ENCODE measurements at regions not wholly inside any gene's neighbourhood (a gene's known extent, or its start where the extent isn't known, plus 50 kb on each side); places are given as distances from the start of the nearest gene placed in this dataset.

DNA sequence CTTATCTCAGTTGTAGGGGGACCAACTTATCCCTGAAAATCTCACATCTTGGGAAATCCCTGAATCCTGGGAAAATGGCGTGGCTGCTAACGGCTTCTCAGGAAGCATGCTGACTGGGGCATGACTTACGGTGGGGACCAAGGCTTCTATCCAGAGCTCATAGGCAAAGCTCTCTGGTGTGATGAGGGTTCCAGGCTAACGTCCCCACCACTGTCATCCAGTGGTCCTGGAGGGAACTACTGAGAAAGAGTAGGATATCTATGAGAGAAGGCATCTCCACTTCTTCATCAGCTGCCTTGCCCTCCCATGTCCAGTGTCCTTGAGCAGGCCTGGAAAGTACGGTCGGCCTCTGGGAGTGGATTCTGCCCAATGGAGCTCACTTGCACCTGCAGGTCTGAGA is 210.4 kb upstream of the B3GAT1 start:
- ATAC-seq (no peak), DNase-seq (no peak)
- intact Hi-C loops (cut with DNase I, micrococcal nuclease), result no loop called here

GRCh38 chr11:134617360-134617759 is 205.3 kb upstream of the B3GAT1 start:
- no peak for DNase-seq
- no peak for ATAC-seq
- intact Hi-C loops (cut with DNase I, micrococcal nuclease), result no loop called here

DNA sequence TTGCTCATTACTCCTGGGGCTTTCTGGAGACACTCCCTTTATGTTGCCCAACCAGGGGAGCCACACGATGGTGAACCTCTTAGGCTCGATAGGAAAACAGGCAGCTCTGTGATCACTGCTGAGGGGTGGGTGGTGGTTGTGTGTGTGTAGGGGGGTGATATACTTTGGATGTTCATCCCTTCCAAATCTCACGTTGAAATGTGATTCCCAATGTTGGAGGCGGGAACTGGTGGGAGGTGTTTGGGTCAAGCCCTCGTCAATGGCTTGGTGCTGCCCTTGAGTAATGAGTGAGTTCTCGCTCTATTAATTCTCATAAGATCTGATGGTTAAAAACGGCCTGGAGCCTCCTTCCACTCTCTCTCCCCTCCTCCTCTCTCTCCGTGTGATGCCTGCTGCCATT is 204.0 kb upstream of the B3GAT1 start:
- DNase-seq, result no peak
- intact Hi-C loops (cut with DNase I, micrococcal nuclease), result no loop called here
- no peak for ATAC-seq

- ATAC-seq (no peak), DNase-seq (no peak)
- intact Hi-C loops (cut with DNase I, micrococcal nuclease), result no loop called here
Observed at GRCh38 chr11:134615041-134615615, 203.1 kb upstream of the B3GAT1 start.

GRCh38 chr11:134614141-134614540 is 202.1 kb upstream of the B3GAT1 start:
- DNase-seq (no peak), ATAC-seq (no peak)
- intact Hi-C loops (cut with DNase I, micrococcal nuclease), result no loop called here

- DNase-seq (no peak), ATAC-seq (no peak)
- intact Hi-C loops (cut with DNase I, micrococcal nuclease), result no loop called here
Observed at GRCh38 chr11:134613646-134614045, 201.6 kb upstream of the B3GAT1 start.

- ATAC-seq (no peak), DNase-seq (no peak)
- intact Hi-C loops (cut with DNase I, micrococcal nuclease), result no loop called here
Observed at GRCh38 chr11:134612140-134613030, 200.3 kb upstream of the B3GAT1 start.

DNA sequence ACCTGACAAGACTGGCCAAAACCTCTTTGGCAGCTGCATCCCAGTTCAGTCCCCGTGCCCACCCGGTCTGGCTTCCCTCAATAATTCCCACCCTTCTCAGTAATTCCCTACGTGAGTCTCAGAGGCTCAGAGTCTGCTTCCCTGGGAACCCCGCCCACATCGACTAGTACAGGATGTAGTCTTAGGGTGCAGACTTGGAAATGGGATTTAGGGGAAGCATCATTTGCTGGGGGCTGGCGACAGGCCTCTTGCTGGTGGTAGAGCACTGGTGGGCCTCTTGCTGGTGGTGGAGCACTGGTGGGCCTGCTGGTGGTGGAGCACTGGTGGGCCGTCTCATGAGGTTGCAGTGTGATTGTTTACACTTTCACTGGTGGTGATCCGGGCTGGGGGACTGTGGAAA is 199.5 kb upstream of the B3GAT1 start:
- intact Hi-C loops (cut with DNase I, micrococcal nuclease), result no loop called here
- DNase-seq, result no peak
- ATAC-seq, result no peak

DNA sequence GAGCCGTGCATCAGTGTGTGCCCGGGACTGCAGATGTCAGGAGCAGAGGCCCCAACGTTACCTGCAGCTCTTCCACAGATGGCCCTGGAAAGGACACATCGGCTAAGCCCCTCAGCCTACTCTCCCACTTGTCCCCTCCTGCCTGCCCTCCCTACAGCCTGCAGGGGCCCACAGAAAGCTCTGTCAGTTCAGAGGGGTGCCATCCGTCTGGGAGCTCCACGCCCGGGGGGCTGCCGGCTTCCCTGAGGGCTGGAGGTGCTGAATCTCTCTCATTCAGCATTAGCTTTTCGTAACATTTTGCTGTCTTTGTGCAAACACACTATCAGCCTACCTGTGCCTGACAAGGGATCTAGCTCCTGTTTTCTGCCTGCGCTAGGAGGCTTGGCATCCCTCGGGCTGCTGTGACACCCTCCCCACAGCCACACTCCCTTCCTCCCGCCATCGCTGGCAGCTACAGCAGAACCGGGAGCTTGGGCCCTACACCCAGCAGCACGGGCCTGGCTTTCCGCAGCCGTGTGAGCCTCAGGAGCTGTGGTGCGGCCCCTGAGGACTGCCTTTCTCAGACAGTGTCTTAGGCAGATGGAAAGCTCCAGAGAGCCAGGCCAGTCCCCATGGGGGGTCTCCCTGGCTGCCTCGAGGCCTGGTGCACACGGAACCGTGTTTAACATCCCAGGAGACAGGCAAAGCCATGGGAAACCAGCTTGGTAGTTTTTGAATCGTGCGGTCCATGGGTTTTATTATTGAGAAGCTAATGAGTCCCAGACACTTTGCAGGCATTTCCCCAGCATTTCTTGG is 198.3 kb upstream of the B3GAT1 start:
- DNase-seq, result no peak
- ATAC-seq, result no peak

DNA sequence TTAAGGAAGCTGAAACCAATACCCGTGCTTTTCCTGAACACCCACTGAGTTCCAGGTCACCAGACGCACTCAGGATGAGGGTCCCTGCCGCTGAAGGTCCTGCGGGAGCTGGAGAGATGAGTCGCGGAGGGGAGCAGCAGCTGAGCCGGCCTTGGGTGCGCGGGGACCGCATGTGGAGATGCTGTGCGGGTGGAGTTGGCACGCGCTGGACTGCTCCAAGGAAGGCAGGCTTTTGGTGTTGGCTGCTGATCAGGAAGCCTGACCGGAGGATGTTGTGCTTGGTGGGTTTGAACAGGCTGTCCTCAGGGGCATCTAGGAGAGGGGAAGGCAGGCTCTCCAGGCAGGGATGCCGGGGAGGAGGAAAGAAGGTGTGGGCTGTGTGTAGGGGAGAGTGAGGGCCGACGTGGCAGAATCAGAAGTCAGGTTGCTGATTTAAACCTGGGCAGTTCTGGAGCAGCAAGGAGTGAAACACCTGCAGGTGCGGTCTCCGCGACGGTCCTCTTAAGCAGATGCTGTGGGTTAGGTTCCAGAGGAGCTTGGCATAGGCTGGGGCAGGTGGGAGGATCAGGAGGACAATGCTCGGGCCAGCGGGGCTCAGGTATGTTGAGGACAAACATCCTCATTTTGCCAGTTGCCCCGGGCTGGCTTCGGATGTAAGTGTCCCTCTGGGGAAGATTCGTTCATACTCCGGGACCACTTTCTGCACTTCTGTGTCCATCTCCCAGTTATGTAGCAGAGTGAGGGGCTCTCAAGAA is 197.5 kb upstream of the B3GAT1 start:
- intact Hi-C loops (cut with DNase I, micrococcal nuclease), result no loop called here
- DNase-seq (no peak), ATAC-seq (no peak)

More for the DNA sequence above, 198.3 kb upstream of the B3GAT1 start:
- intact Hi-C loops (cut with DNase I, micrococcal nuclease), result no loop called here

- DNase-seq, result no peak
- no peak for ATAC-seq
- intact Hi-C loops (cut with DNase I, micrococcal nuclease), result no loop called here
Observed at GRCh38 chr11:134607963-134608750, 196.1 kb upstream of the B3GAT1 start.

- intact Hi-C loops (cut with DNase I, micrococcal nuclease), result no loop called here
- ATAC-seq (no peak), DNase-seq (no peak)
Observed at GRCh38 chr11:134606251-134606650, 194.2 kb upstream of the B3GAT1 start.

- intact Hi-C loops (cut with DNase I, micrococcal nuclease), result no loop called here
- no peak for DNase-seq
Observed at GRCh38 chr11:134604886-134605285, 192.8 kb upstream of the B3GAT1 start.

DNA sequence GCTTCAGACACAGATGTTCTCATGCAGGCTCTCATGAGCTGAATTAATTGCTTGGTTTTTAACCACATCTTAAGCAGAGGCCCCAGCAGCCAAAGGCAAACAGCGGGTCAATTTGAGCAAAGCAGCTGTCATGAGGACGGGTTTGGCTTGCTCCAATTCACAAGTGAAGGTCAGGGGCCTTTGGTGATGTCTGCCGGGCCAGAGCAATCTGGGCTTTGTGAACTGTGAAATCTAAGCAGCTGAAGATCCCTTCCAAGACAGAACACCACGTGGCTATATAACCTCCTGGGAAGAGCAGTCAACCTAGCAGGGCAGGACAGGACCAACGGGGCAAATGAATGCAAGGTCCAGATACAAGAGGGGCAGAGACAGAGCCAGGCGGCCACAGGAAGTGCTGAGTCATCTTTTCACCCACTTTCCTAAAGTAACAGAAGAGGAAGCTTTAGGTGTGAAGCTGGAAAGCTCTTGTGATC is 187.3 kb upstream of the B3GAT1 start:
- no peak for ATAC-seq
- intact Hi-C loops (cut with DNase I, micrococcal nuclease), result no loop called here
- no peak for DNase-seq

More at GRCh38 chr11:134604886-134605285, 192.8 kb upstream of the B3GAT1 start:
- ATAC-seq, result no peak

DNA sequence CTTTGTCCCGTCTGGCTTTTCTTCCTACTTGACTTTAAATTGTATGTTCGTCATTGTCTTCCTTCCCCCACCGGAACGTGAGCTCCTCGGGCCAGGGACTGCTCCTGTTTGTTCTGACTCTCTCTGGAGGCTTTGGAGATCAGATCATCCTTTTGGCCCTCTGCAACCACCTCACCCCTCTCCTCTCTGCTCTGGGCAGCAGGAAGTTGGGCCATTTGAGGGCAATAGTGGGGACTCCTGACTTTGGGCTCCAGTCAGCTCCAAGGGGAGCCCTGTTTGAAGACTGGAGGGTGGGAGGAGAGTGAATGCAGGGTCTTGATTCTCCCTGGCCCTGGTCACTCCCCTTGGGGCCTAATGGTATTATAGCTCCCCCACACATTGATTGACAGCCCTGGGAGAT is 186.3 kb upstream of the B3GAT1 start:
- DNase-seq (no peak), ATAC-seq (no peak)
- intact Hi-C loops (cut with DNase I, micrococcal nuclease), result no loop called here

- no peak for ATAC-seq
- no peak for DNase-seq
- intact Hi-C loops (cut with DNase I, micrococcal nuclease), result no loop called here
Observed at GRCh38 chr11:134597452-134597851, 185.4 kb upstream of the B3GAT1 start.

DNA sequence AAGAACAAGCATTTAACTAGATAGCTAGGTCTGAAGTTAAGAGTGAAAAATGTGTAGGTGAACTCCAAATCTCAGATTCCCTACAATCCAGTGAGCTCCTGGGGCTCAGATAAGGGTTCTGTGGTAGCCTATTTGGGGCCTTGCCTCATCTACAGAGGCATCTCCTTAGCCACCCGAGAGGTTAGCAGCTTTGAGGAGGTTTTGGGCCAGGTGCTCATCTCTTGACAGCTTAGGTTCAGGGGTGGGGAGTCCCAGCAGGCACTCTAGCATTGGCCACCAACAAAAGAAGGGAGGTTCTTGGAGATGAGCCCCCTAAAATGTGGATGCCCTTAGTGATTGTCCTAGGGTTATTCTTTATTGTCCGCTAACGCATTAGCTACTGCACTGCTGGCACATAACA is 184.4 kb upstream of the B3GAT1 start:
- ATAC-seq (no peak), DNase-seq (no peak)
- intact Hi-C loops (cut with DNase I, micrococcal nuclease), result no loop called here

GRCh38 chr11:134592391-134592990 is 180.4 kb upstream of the B3GAT1 start:
- DNase-seq (peak in 1 of 2 donors; percentile 66), ATAC-seq (peak; percentile 52)
- intact Hi-C loops (cut with DNase I, micrococcal nuclease), result no loop called here
